Glutamatergic neuron (in vitro differentiated cells): ENCODE measurements at regions not wholly inside any gene's neighbourhood (a gene's known extent, or its start where the extent isn't known, plus 50 kb on each side); places are given as distances from the start of the nearest gene placed in this dataset.
"Not testable (repeated sequence)": the region's sequence is repeated elsewhere in the genome, so short reads cannot be mapped to it uniquely, and the experiment has no call there.

ENCODE experiments used
- DNase-seq: peaks from one replicate; pipeline ENCODE4 v3.0.0; 2022
- H3K27ac Mint-ChIP-seq: one replicate; pipeline ENCODE4 v1.8.0; 2020; ENCODE audit warnings: mild to moderate bottlenecking, mixed read lengths, inconsistent platforms; ENCODE audit not compliant: unreplicated experiment
- H3K27me3 Mint-ChIP-seq: one replicate; pipeline ENCODE4 v1.8.0; 2020; ENCODE audit warnings: mild to moderate bottlenecking, moderate library complexity, mixed read lengths, inconsistent platforms; ENCODE audit not compliant: unreplicated experiment
- H3K36me3 Mint-ChIP-seq: one replicate; pipeline ENCODE4 v1.8.0; 2020; ENCODE audit warnings: mild to moderate bottlenecking, mixed read lengths, inconsistent platforms; ENCODE audit not compliant: unreplicated experiment
- H3K4me1 Mint-ChIP-seq: one replicate; pipeline ENCODE4 v1.8.0; 2020; ENCODE audit warnings: mild to moderate bottlenecking, low read depth, mixed read lengths, inconsistent platforms; ENCODE audit not compliant: unreplicated experiment
- H3K4me3 Mint-ChIP-seq: one replicate; pipeline ENCODE4 v1.8.0; 2020; ENCODE audit warnings: mild to moderate bottlenecking, mixed read lengths, inconsistent platforms; ENCODE audit not compliant: unreplicated experiment
- H3K9me3 Mint-ChIP-seq: one replicate; pipeline ENCODE4 v1.8.0; 2020; ENCODE audit warnings: mild to moderate bottlenecking, moderate library complexity, mixed read lengths, inconsistent platforms; ENCODE audit not compliant: unreplicated experiment
- CTCF ChIP-seq: fragments of 200-600 bp; sonication (generic); IDR thresholded peaks from one replicate; pipeline ENCODE4 v1.5.0; 2021; ENCODE audit not compliant: partially characterized antibody, unreplicated experiment

GRCh38 chr15:79501086-79501485, 69.0 kb downstream of the MINAR1 start:
- DNase-seq = no peak
- Mint-ChIP-seq H3K36me3 (no peaks in the 10 kb centered on the region), H3K4me3 (no peak overlapping the region), H3K27ac (no peak overlapping the region), H3K4me1 (peaks cover 10% of the 10 kb centered on the region), H3K9me3 (no peaks in the 10 kb centered on the region), H3K27me3 (peaks cover 2% of the 10 kb centered on the region)
- TF ChIP-seq CTCF = no peak

GRCh38 chr15:79505956-79506355, 73.8 kb downstream of the MINAR1 start:
- TF ChIP-seq CTCF = no peak
- Mint-ChIP-seq H3K36me3 (no peaks in the 10 kb centered on the region), H3K27me3 (no peaks in the 10 kb centered on the region), H3K9me3 (no peaks in the 10 kb centered on the region), H3K4me3 (no peak overlapping the region), H3K27ac (no peak overlapping the region), H3K4me1 (peaks cover 5% of the 10 kb centered on the region)
- no peak for DNase-seq

GRCh38 chr15:79512844-79513243, 80.7 kb downstream of the MINAR1 start:
- H3K4me1 Mint-ChIP-seq, H3K27ac Mint-ChIP-seq, H3K36me3 Mint-ChIP-seq, DNase-seq, H3K4me3 Mint-ChIP-seq, H3K9me3 Mint-ChIP-seq, H3K27me3 Mint-ChIP-seq: not testable (repeated sequence)

- DNase-seq = no peak
- no peak overlapping the region for H3K4me3 Mint-ChIP-seq
- H3K4me1 Mint-ChIP-seq = peaks cover 4% of the 10 kb centered on the region
- no peaks in the 10 kb centered on the region for H3K36me3 Mint-ChIP-seq
- no peak overlapping the region for H3K27ac Mint-ChIP-seq
- H3K27me3 Mint-ChIP-seq = no peaks in the 10 kb centered on the region
- TF ChIP-seq CTCF = no peak
- no peaks in the 10 kb centered on the region for H3K9me3 Mint-ChIP-seq
These were observed 81.3 kb downstream of the MINAR1 start for GRCh38 chr15:79513417-79513816.

- peaks cover 4% of the 10 kb centered on the region for H3K4me1 Mint-ChIP-seq
These were observed 81.8 kb downstream of the MINAR1 start for GRCh38 chr15:79513940-79514339.

More at GRCh38 chr15:79513940-79514339, 81.8 kb downstream of the MINAR1 start:
- Mint-ChIP-seq H3K36me3 (no peaks in the 10 kb centered on the region), H3K9me3 (no peaks in the 10 kb centered on the region), H3K27ac (no peak overlapping the region), H3K27me3 (no peaks in the 10 kb centered on the region), H3K4me3 (no peak overlapping the region)
- DNase-seq = no peak
- TF ChIP-seq CTCF = no peak
